DMS79 treated with DMSO at 0.1 percent for 48 hours (cell line): ENCODE measurements at regions not wholly inside any gene's neighbourhood (a gene's known extent, or its start where the extent isn't known, plus 50 kb on each side); places are given as distances from the start of the nearest gene placed in this dataset.
"Not testable (repeated sequence)": the region's sequence is repeated elsewhere in the genome, so short reads cannot be mapped to it uniquely, and the experiment has no call there.

Source experiments
- DNase-seq: peaks from one replicate; lab custom pipeline; 2025; lab: John Stamatoyannopoulos, UW

- DNase-seq, result no peak
Observed at GRCh38 chr6:6978731-6979130, 129.0 kb upstream of the RREB1 start.

- DNase-seq, result no peak
Observed at GRCh38 chr6:6980999-6981597, 126.7 kb upstream of the RREB1 start.

DNA sequence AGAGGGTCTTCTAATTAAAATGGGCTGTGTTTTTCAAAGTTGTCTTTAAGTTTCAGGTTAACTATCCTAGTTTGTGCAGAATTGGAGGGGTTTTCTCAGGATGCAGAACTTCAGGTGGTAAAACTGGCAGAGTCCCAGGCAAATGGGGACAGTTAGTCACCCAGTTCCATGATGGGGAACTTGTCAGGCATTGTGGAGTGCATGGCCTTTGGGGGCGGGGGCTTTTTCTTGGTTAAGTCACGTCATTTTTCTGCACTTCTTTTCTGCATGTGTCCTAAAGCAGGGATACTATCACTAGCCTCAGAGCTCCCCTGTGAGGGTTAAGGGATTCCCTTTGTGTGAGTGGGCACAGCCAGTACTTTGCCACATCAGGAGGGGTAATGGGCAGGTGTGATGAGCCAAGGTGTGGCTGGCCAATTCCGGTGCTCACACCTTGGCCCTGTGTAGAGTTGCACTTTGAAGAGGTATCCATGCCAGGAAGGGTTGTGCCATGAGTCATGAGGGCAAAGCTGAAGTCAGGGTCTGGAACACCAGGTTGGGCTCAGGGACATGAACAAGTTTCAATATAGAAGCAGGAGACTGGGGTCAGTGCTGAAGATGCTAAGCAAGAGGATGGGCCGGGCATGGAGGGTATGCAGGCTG is 126.0 kb upstream of the RREB1 start:
- no peak for DNase-seq

- DNase-seq, result no peak
Observed at GRCh38 chr6:6982663-6983062, 125.1 kb upstream of the RREB1 start.

DNA sequence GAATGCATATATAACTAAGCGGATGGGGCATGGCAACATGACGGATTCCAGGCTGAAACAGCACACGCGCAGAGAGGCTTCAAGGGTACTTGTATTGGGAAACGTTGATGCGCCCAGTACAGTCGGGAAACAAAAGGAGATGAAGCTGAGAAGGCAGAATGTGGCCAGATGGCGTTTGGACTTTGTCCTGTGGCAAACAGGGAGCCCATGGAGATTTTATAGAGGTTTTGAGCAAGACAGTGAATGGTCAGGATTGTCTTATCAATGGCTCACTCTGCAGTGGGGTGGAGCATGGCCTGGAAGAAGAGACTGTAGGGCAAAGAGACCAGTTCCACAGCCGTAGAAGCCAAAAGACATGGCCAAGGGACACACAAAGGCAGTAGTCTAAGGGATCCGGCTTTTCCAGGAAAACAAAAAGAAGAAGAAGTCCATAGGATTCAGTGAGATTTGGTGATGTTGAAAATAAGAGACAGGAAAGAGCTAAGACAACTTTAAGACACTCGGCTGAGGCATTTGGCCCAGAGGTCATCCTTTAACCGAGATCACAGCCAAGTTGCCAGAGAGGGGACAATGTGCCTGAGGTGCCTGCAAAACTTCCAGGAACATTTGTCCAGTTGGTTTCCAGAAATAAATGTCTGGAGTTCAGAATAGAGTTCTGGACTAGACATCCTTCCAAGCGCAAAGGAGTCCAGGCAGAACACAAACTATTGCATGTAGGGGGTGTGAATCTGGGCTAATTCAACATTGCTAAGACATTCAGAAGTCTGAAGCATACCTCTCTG is 123.0 kb upstream of the RREB1 start:
- DNase-seq, result no peak

DNA sequence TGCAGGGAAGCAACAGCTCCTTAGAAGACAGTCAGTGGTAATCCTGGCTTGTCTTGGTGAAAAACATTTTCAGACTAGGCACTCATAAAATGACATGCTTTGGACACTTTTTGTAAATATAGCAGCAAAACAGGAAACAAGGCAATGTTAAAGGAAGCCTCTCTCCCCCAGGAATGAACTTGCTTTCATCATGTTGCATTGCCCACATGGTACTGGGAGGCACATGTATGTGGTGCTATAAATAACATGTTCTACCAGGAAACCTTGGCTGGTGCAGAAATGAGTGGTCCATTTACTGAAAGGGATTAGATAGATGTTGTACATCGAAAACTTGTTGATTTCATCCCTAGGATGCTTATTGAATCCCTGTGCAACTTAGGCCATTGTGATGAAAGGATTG is 121.4 kb upstream of the RREB1 start:
- DNase-seq, result no peak

GRCh38 chr6:6987749-6988148 is 120.0 kb upstream of the RREB1 start:
- no peak for DNase-seq

GRCh38 chr6:6990059-6990458 is 117.7 kb upstream of the RREB1 start:
- not testable (repeated sequence) for DNase-seq

- no peak for DNase-seq
Observed at GRCh38 chr6:6993503-6994237, 114.1 kb upstream of the RREB1 start.

DNA sequence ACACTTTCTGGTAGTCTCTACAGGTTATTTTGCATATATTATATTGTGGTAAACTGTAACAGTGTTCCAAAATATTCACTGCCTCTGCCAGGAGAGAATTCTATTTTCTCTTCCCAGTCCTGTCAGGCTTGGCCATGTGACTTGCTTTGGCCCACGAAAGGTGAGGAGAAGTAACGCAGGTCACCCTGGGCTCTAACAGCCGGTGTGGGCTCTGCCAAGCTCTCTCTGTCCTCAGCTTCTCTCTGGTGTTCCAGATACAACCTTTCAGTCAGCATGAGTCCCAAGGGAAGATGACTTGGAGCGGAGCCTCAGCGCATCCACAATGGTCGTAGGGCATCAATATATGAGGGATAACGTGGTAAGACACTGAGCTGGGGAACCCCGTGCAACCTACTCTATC is 113.0 kb upstream of the RREB1 start:
- no peak for DNase-seq

- DNase-seq, result no peak
Observed at GRCh38 chr6:6995328-6995727, 112.4 kb upstream of the RREB1 start.

DNA sequence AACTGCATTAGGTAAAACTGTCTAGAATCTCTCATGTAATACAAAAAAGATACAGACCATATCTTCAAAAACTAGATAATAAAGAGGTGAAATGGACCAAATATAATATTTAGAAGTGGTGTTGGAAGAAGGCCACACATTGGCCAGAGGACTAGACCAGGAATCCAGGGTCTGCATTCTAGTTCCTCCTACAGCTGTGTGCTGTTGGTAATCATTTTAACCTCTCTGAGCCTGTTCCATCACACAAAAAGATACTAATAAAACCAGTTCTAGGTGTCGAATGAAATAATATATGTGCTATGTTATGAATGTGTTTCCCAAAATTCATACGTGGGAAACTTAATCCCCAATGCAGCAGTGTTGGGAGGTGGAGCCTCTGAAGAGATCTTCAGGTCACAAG is 111.6 kb upstream of the RREB1 start:
- no peak for DNase-seq

DNA sequence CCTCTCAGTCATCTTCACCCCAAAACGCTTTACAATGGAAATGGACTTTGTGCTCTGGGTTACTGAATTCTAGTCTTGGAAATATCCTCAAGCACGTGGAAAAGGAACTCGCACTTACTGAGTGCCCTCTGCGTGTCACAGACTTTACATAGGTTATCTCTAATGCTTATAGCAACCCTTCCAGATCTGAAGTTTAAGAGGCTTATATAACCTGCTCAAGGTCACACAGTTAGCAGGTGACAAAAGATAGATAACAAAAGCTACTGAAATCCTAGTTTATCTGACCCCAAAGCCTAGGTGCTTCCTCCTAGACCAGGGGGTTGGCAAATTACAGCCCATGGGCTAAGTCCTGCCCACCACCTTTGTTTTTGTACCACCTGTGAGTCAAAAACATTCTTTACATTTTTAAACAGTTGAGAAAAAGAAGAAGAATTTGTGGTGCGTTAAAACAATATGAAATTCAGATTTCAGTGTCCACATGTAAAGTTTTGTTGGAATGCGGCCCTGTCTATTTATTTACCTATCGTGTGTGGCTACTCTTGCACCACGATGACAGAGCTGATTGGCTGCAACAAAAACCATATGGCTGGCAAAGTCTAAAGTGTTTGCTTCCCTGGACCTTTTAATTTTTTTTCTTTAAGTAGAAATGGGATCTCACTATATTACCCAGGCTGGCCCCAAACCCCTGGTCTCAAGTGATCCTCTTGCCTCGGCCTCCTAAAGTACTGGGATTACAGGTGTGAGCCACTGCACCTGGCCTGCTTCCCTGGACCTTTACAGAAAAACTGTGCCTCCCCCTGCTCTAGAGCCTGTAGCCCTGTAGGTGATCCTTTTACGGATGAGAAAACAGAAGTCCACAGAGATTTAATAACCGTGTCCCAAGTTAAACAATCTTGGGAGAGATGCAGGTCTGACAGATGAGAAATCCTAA is 110.2 kb upstream of the RREB1 start:
- peak; percentile 23 for DNase-seq

GRCh38 chr6:6998194-6998569 is 109.6 kb upstream of the RREB1 start:
- DNase-seq, result peak; percentile 23

DNA sequence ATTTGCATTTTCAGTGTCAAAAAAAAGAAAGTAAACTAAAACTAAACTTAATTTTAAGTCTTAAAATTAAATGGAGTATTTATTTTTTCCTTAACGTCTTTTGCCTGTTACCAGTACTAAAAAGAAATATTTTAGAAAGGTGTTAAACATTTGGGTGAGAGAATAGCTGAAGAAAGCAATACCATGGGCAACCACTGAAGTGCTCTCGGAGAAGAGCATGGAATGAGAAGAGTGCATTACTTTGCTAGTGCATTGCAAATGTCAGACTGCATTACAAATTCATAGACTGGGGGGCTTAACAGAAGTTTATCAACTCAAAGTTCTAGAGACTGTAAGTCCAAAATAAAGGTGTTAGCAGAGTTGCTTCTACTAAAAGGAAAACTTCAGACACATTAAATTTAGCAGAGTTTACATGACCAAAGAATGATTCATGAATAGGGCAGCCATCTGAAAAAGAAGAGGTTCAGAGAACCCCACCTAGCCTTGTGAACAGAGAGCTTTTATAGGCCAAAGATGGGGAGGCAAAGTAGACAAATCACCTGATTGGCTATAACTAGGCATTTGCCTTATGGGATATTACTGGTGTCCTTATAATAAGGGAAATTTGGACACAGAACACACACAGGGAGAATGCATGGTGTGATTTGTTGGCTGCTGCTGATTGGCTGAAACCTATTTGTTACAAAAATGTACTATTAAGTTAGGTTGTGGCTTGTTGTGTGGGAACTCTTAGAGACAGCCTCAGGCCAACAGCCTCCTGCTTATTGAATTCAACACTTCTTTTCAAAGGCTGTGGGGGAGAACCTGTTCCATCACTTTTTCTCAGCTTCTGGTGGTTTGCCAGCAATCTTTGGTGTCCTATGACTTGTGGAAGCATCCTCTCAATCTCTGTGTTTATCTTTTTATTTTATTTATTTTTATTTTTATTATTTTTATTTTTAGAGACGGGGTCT is 106.7 kb upstream of the RREB1 start:
- no peak for DNase-seq

- DNase-seq, result no peak
Observed at GRCh38 chr6:7003041-7003440, 104.7 kb upstream of the RREB1 start.

DNA sequence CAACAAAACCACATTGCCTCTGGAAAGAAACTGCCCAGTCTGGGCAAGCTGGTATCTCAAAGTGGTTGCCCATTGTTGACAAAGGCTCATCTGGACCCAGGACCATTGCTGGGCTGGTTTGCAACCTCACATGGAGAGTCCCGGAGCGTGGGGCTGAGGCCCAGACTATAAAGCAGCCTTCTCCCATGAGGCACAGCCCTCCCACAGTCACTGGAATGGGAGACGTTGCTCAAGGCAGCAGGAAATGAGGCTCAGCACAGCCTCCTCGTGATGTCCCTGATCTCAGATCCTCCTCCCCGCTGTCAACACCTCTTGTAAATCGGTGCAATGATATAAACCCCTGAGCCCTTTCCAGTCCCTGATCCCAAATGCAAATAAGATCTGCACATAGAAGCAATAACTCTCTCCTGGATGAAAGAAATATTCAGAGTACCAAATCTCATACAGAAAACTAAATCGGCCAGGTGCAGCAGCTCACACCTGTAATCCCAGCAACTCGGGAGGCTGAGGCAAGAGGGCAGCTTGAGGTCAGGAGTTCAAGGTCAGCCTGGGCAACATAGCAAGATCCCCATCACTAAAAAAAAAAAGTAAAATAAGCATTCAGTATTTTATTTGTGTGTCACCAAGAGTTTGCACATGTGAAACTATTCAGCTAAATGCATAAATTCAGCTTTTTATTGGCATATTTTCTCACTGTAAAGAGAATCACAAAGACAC is 103.0 kb upstream of the RREB1 start:
- no peak for DNase-seq

GRCh38 chr6:7006515-7007191 is 101.1 kb upstream of the RREB1 start:
- no peak for DNase-seq

GRCh38 chr6:7008451-7008988 is 99.2 kb upstream of the RREB1 start:
- DNase-seq, result no peak
